Naive thymus-derived CD4-positive, alpha-beta T cell (primary cell): ENCODE measurements at regions not wholly inside any gene's neighbourhood (a gene's known extent, or its start where the extent isn't known, plus 50 kb on each side); places are given as distances from the start of the nearest gene placed in this dataset.

ENCODE experiments used
- ATAC-seq: fragments of 150-1000 bp; cut with Tn5 transposase; 2 replicates; pipeline ENCODE4 v1.10.0; 2021; ENCODE audit warnings: mild to moderate bottlenecking, moderate library complexity
- CTCF ChIA-PET: fragments of 350-600 bp; sonication (Branson Sonifier 250); formaldehyde crosslinking; loops from one replicate; lab custom pipeline; 2021; ENCODE audit warnings: antibody characterized with exemption; lab: Charles Lee
- POLR2A ChIA-PET: fragments of 350-600 bp; sonication (Branson Sonifier 250); formaldehyde crosslinking; loops from one replicate; lab custom pipeline; 2021; ENCODE audit warnings: antibody characterized with exemption, inconsistent platforms; lab: Charles Lee
- DNase-seq, 9 donors: peaks; one replicate each; pipeline versions ENCODE4 v3.0.0 to v3.0.0-alpha.2; 2020 to 2022; ENCODE audit warnings: mixed read lengths in 1 of 9
- H3K27ac ChIP-seq: one replicate; pipeline ENCODE4 v1.7.0; 2013; ENCODE audit warnings: mild to moderate bottlenecking, low read depth, low read length, moderate library complexity
- H3K27me3 ChIP-seq, 2 donors: one replicate each; pipeline ENCODE4 v1.7.0; 2013; ENCODE audit warnings: low read length in 2 of 2, mild to moderate bottlenecking in 2 of 2, moderate library complexity in 2 of 2; ENCODE audit not compliant: control insufficient read depth in 2 of 2, insufficient read depth in 2 of 2
- H3K36me3 ChIP-seq, 3 experiments: 1 replicate in 2 of 3; 2 replicates in 1 of 3; pipeline ENCODE4 v1.7.0; 2013; ENCODE audit warnings: low read length in 3 of 3, mild to moderate bottlenecking in 3 of 3, moderate library complexity in 1 of 3; ENCODE audit not compliant: insufficient read depth in 3 of 3, control insufficient read depth in 2 of 3
- H3K4me1 ChIP-seq, 2 donors: one replicate each; pipeline ENCODE4 v1.7.0; 2013; ENCODE audit warnings: low read length in 2 of 2, mild to moderate bottlenecking in 2 of 2, moderate library complexity in 1 of 2; ENCODE audit not compliant: control insufficient read depth in 2 of 2, insufficient read depth in 2 of 2
- H3K4me3 ChIP-seq: 2 replicates; pipeline ENCODE4 v1.7.0; 2013; ENCODE audit warnings: mild to moderate bottlenecking, low read length
- H3K9me3 ChIP-seq, 3 experiments: 1 replicate in 2 of 3; 2 replicates in 1 of 3; pipeline ENCODE4 v1.7.0; 2013; ENCODE audit warnings: low read length in 3 of 3; ENCODE audit not compliant: control insufficient read depth in 2 of 3
- H3K27ac Mint-ChIP-seq, 9 donors: one replicate each; pipeline ENCODE4 v1.8.0; 2020 to 2022; ENCODE audit warnings: mixed read lengths in 9 of 9, mild to moderate bottlenecking in 8 of 9, moderate library complexity in 5 of 9, inconsistent platforms in 2 of 9
- H3K27me3 Mint-ChIP-seq, 5 donors: one replicate each; pipeline ENCODE4 v1.8.0; 2021 to 2022; ENCODE audit warnings: mixed read lengths in 5 of 5, mild to moderate bottlenecking in 1 of 5
- H3K36me3 Mint-ChIP-seq, 5 donors: one replicate each; pipeline ENCODE4 v1.8.0; 2020 to 2022; ENCODE audit warnings: mixed read lengths in 5 of 5, mild to moderate bottlenecking in 3 of 5, inconsistent platforms in 1 of 5
- H3K4me1 Mint-ChIP-seq, 7 donors: one replicate each; pipeline ENCODE4 v1.8.0; 2020 to 2022; ENCODE audit warnings: mixed read lengths in 7 of 7, mild to moderate bottlenecking in 3 of 7, inconsistent platforms in 1 of 7
- H3K4me3 Mint-ChIP-seq, 10 donors: one replicate each; pipeline ENCODE4 v1.8.0; 2020 to 2022; ENCODE audit warnings: mild to moderate bottlenecking in 10 of 10, mixed read lengths in 10 of 10, moderate library complexity in 6 of 10, inconsistent platforms in 2 of 10
- H3K9me3 Mint-ChIP-seq, 11 donors: one replicate each; pipeline ENCODE4 v1.8.0; 2020 to 2022; ENCODE audit warnings: mixed read lengths in 11 of 11, mild to moderate bottlenecking in 4 of 11, inconsistent platforms in 1 of 11, moderate library complexity in 1 of 11
- intact Hi-C, 2 donors: fragments of 100-400 bp; cut with micrococcal nuclease; formaldehyde crosslinking; loops; one replicate each; pipeline ENCODE4 v1.15.1; 2023

DNA sequence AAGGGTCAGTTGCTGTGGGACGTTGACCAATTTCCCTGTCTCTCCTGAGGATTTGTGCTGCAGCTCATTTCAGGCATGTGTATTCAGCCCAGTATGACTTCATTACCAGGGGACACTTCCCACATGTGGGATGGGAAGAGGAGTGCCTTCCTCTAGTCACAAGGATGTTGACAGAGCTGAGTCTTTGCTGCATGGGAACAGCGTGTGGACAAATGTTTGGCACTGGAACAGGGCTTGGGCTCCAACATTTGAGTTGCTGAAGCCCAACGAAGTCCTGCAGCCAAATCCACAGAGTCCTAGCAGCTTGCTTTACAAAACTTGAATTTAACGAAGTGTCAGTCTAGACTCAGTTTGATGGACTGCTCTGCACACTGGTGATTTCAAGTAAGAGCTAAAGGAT, 283.2 kb downstream of the SH3GL2 start:
- Histone ChIP-seq H3K9me3 (no peaks in the 10 kb centered on the region), H3K4me3 (no peak overlapping the region), H3K27ac (no peak overlapping the region), H3K36me3 (no peaks in the 10 kb centered on the region), H3K4me1 (no peaks in the 10 kb centered on the region), H3K27me3 (no peaks in the 10 kb centered on the region)
- CTCF ChIA-PET, result no interaction called here
- Mint-ChIP-seq H3K27me3 (no peaks in the 10 kb centered on the region), H3K9me3 (peaks cover 0 to 14% (median 0%) of the 10 kb centered on the region in 11 donors), H3K4me3 (no peak overlapping the region), H3K36me3 (no peaks in the 10 kb centered on the region), H3K4me1 (no peaks in the 10 kb centered on the region), H3K27ac (no peak overlapping the region)
- POLR2A ChIA-PET, result no interaction called here
- DNase-seq (no peak), ATAC-seq (no peak)
- intact Hi-C loops, result no loop called here

GRCh38 chr9:17862629-17863028, 283.8 kb downstream of the SH3GL2 start:
- no peak overlapping the region for H3K27ac ChIP-seq

DNA sequence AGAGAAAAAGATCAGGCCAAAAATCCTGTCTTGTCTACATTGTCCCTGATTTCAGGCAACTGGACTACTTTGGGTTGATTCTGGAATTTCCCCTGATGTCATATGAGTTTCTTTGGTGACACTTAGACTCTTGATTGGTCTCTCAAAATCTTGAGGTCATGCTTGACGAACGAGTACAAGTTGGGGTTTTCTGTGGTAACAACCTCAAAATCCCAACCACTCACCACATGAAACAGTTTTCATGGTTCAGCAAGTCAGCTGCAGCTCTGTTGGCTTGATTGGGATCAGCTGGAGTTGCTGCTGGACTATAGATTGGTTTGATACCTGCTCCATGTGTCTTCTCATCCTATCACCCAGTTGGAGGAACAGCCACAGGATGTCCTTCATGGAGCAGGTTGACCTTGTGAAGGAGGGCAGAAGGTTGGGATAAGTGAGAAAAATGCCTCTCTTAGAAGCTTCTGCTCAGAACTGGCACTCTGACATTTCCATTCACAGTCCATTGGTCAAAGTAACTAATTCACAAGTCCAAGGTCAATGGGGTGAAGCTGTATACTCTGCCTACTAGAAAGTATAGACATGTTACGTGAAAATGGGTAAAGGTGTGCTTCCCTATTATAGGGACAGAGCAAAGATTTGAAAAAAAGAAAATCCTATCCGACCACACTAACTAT, 284.5 kb downstream of the SH3GL2 start:
- Histone ChIP-seq H3K4me1 (no peaks in the 10 kb centered on the region), H3K4me3 (no peak overlapping the region), H3K27ac (no peak overlapping the region), H3K36me3 (no peaks in the 10 kb centered on the region), H3K27me3 (no peaks in the 10 kb centered on the region), H3K9me3 (no peaks in the 10 kb centered on the region)
- ATAC-seq (no peak), DNase-seq (no peak)
- Mint-ChIP-seq H3K4me1 (no peaks in the 10 kb centered on the region), H3K4me3 (no peak overlapping the region), H3K27me3 (no peaks in the 10 kb centered on the region), H3K36me3 (no peaks in the 10 kb centered on the region), H3K27ac (no peak overlapping the region), H3K9me3 (peaks cover 0 to 14% (median 0%) of the 10 kb centered on the region in 11 donors)
- ChIA-PET POLR2A (no interaction called here), CTCF (no interaction called here)
- intact Hi-C loops, result no loop called here

More at GRCh38 chr9:17862629-17863028, 283.8 kb downstream of the SH3GL2 start:
- no peak overlapping the region for H3K4me3 Mint-ChIP-seq
- DNase-seq (no peak), ATAC-seq (no peak)
- Histone ChIP-seq H3K4me1 (no peaks in the 10 kb centered on the region), H3K27me3 (no peaks in the 10 kb centered on the region), H3K4me3 (no peak overlapping the region), H3K36me3 (no peaks in the 10 kb centered on the region), H3K9me3 (no peaks in the 10 kb centered on the region)
- POLR2A ChIA-PET, result no interaction called here
- intact Hi-C loops, result no loop called here
- H3K27me3 Mint-ChIP-seq, result no peaks in the 10 kb centered on the region
- H3K9me3 Mint-ChIP-seq, result peaks cover 0 to 14% (median 0%) of the 10 kb centered on the region in 11 donors
- no peaks in the 10 kb centered on the region for H3K4me1 Mint-ChIP-seq
- H3K27ac Mint-ChIP-seq, result no peak overlapping the region
- CTCF ChIA-PET, result no interaction called here
- H3K36me3 Mint-ChIP-seq, result no peaks in the 10 kb centered on the region

GRCh38 chr9:17863924-17864323, 285.1 kb downstream of the SH3GL2 start:
- DNase-seq, result no peak
- no peak overlapping the region for H3K27ac ChIP-seq

DNA sequence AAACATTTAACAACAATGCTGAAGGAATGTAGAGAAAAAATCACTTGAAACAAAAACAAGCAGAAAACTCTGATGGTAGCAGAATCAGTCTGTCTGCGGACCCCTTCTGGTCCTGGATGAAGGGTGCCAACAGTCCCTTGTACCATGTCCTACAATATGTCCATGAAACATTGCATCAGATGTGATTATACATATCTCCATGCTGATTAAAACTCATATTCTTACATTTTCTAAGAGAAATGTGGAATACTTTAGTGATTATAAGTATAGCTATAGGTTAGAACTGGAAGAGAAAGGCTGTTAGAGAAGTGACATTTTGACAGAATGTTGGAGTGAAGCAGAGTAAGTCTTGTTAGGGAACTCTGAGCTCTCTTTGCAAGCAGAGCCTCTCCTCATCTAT, 286.1 kb downstream of the SH3GL2 start:
- Histone ChIP-seq H3K27ac (no peak overlapping the region), H3K9me3 (no peaks in the 10 kb centered on the region), H3K27me3 (no peaks in the 10 kb centered on the region), H3K4me1 (no peaks in the 10 kb centered on the region), H3K36me3 (no peaks in the 10 kb centered on the region), H3K4me3 (no peak overlapping the region)
- Mint-ChIP-seq H3K4me3 (no peak overlapping the region), H3K27ac (no peak overlapping the region), H3K27me3 (no peaks in the 10 kb centered on the region), H3K36me3 (no peaks in the 10 kb centered on the region), H3K4me1 (no peaks in the 10 kb centered on the region), H3K9me3 (peaks cover 0 to 19% (median 0%) of the 10 kb centered on the region in 11 donors)
- CTCF ChIA-PET, result no interaction called here
- POLR2A ChIA-PET, result no interaction called here
- DNase-seq, result no peak
- intact Hi-C loops, result no loop called here
- ATAC-seq, result no peak

More at GRCh38 chr9:17863924-17864323, 285.1 kb downstream of the SH3GL2 start:
- no peak for ATAC-seq
- intact Hi-C loops, result no loop called here
- Mint-ChIP-seq H3K9me3 (peaks cover 0 to 14% (median 0%) of the 10 kb centered on the region in 11 donors), H3K36me3 (no peaks in the 10 kb centered on the region), H3K4me1 (no peaks in the 10 kb centered on the region), H3K27ac (no peak overlapping the region), H3K4me3 (no peak overlapping the region), H3K27me3 (no peaks in the 10 kb centered on the region)
- CTCF ChIA-PET, result no interaction called here
- no peaks in the 10 kb centered on the region for H3K4me1 ChIP-seq
- no peaks in the 10 kb centered on the region for H3K9me3 ChIP-seq
- no peak overlapping the region for H3K4me3 ChIP-seq
- H3K27me3 ChIP-seq, result no peaks in the 10 kb centered on the region
- POLR2A ChIA-PET, result no interaction called here
- no peaks in the 10 kb centered on the region for H3K36me3 ChIP-seq

DNA sequence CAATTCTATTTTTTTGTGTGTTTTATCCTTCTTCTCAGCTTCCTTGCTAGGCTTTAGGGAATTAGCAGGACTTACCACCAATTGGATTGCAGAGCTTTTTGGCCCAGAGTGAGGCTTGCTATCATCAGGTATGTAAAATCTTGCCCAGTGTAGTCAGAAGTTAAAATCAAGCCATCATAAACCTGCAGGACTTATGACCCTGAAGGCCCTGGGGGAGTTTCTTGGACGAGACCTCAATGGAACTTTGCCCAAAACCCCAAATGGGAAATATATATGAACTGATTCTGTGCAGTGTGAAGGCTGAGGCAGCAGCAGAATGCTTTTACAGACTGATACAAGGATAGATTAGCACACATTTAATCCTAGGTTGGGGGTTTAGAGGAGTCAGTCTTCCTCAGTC, 287.0 kb downstream of the SH3GL2 start:
- Histone ChIP-seq H3K27ac (no peak overlapping the region), H3K36me3 (no peaks in the 10 kb centered on the region), H3K4me1 (no peaks in the 10 kb centered on the region), H3K4me3 (no peak overlapping the region), H3K27me3 (no peaks in the 10 kb centered on the region), H3K9me3 (no peaks in the 10 kb centered on the region)
- no peak overlapping the region for H3K27ac Mint-ChIP-seq
- H3K4me1 Mint-ChIP-seq, result no peaks in the 10 kb centered on the region
- ATAC-seq (no peak), DNase-seq (no peak)
- H3K4me3 Mint-ChIP-seq, result no peak overlapping the region
- H3K9me3 Mint-ChIP-seq, result peaks cover 0 to 19% (median 0%) of the 10 kb centered on the region in 11 donors
- no peaks in the 10 kb centered on the region for H3K36me3 Mint-ChIP-seq
- POLR2A ChIA-PET, result no interaction called here
- CTCF ChIA-PET, result no interaction called here
- intact Hi-C loops, result no loop called here
- H3K27me3 Mint-ChIP-seq, result no peaks in the 10 kb centered on the region

DNA sequence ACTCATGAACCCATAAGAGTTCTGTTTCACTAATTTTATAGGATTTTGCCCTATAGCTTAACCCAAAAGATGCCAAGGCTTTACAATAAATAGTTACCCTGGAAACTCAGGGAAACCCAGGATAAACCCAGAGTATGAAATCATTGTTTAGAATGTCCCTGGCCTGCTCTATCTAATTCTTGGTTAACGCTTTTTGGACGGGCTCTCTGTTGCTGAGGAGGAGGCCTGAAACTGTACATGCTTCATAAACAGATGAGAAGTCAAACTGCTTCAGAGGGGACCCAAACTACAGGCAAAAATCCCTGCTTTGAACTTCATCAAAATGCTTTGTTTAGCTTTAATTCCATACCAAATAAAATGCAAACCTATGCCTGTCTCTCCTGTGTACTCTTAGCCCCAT, 291.9 kb downstream of the SH3GL2 start:
- Mint-ChIP-seq H3K4me1 (no peaks in the 10 kb centered on the region), H3K9me3 (peaks cover 0 to 21% (median 0%) of the 10 kb centered on the region in 11 donors), H3K27ac (no peak overlapping the region), H3K4me3 (no peak overlapping the region), H3K36me3 (peaks cover 0 to 3% (median 0%) of the 10 kb centered on the region in 5 donors), H3K27me3 (no peaks in the 10 kb centered on the region)
- CTCF ChIA-PET, result no interaction called here
- Histone ChIP-seq H3K27me3 (no peaks in the 10 kb centered on the region), H3K27ac (no peak overlapping the region), H3K36me3 (no peaks in the 10 kb centered on the region), H3K4me1 (no peaks in the 10 kb centered on the region), H3K4me3 (no peak overlapping the region), H3K9me3 (no peaks in the 10 kb centered on the region)
- POLR2A ChIA-PET, result no interaction called here
- ATAC-seq, result no peak
- intact Hi-C loops, result no loop called here
- no peak for DNase-seq
